ENCODE measurements at regions not wholly inside any gene's neighbourhood (a gene's known extent, or its start where the extent isn't known, plus 50 kb on each side); places are given as distances from the start of the nearest gene placed in this dataset.

GRCh38 chr2:5403392-5403791 is 288.8 kb upstream of the SOX11 start:
- Mint-ChIP-seq H3K27ac (ENCODE audit: low read depth, unreplicated experiment) (no peak overlapping the region), H3K4me1 (ENCODE audit: insufficient read depth, unreplicated experiment) (no peaks in the 10 kb centered on the region), H3K27me3 (ENCODE audit: insufficient read depth, unreplicated experiment) (no peaks in the 10 kb centered on the region), H3K36me3 (ENCODE audit: insufficient read depth, unreplicated experiment) (no peaks in the 10 kb centered on the region), H3K4me3 (ENCODE audit: unreplicated experiment) (no peak overlapping the region), H3K9me3 (ENCODE audit: unreplicated experiment) (no peaks in the 10 kb centered on the region)
- intact Hi-C loops (cut with micrococcal nuclease) = no loop called here
- no peak for TF ChIP-seq CTCF (IDR thresholded peaks at IDR 0.05; ENCODE audit: unreplicated experiment)
- ChIA-PET CTCF (no interaction called here), POLR2A (interaction anchor here (0.7 kb wide), 2 partner anchors 274 to 1240 kb away, joined by 3 read pairs; no protein-coding TSS in a partner anchor)
- no peak for DNase-seq (ENCODE audit: unreplicated experiment)
- no TSS peak for BruUV-seq (replicated peaks)

GRCh38 chr2:5409898-5410381 is 282.2 kb upstream of the SOX11 start:
- H3K27ac Mint-ChIP-seq (ENCODE audit: low read depth, unreplicated experiment) = no peak overlapping the region
- intact Hi-C loops (cut with micrococcal nuclease) = no loop called here
- DNase-seq (ENCODE audit: unreplicated experiment) = no peak
- no peak overlapping the region for H3K4me3 Mint-ChIP-seq (ENCODE audit: unreplicated experiment)
- POLR2A ChIA-PET = no interaction called here
- no peak for TF ChIP-seq CTCF (IDR thresholded peaks at IDR 0.05; ENCODE audit: unreplicated experiment)
- no peaks in the 10 kb centered on the region for H3K4me1 Mint-ChIP-seq (ENCODE audit: insufficient read depth, unreplicated experiment)
- H3K36me3 Mint-ChIP-seq (ENCODE audit: insufficient read depth, unreplicated experiment) = no peaks in the 10 kb centered on the region
- no peaks in the 10 kb centered on the region for H3K27me3 Mint-ChIP-seq (ENCODE audit: insufficient read depth, unreplicated experiment)
- H3K9me3 Mint-ChIP-seq (ENCODE audit: unreplicated experiment) = no peaks in the 10 kb centered on the region
- CTCF ChIA-PET = no interaction called here
- BruUV-seq (replicated peaks) = no TSS peak

GRCh38 chr2:5410991-5411700 is 281.0 kb upstream of the SOX11 start:
- Mint-ChIP-seq H3K36me3 (ENCODE audit: insufficient read depth, unreplicated experiment) (no peaks in the 10 kb centered on the region), H3K4me3 (ENCODE audit: unreplicated experiment) (no peak overlapping the region), H3K9me3 (ENCODE audit: unreplicated experiment) (no peaks in the 10 kb centered on the region), H3K27me3 (ENCODE audit: insufficient read depth, unreplicated experiment) (no peaks in the 10 kb centered on the region), H3K27ac (ENCODE audit: low read depth, unreplicated experiment) (no peak overlapping the region), H3K4me1 (ENCODE audit: insufficient read depth, unreplicated experiment) (no peaks in the 10 kb centered on the region)
- no peak for DNase-seq (ENCODE audit: unreplicated experiment)
- no peak for TF ChIP-seq CTCF (IDR thresholded peaks at IDR 0.05; ENCODE audit: unreplicated experiment)
- intact Hi-C loops (cut with micrococcal nuclease) = no loop called here
- POLR2A ChIA-PET = interaction anchor here (0.7 kb wide), 1 partner anchor 1086 kb away, joined by 3 read pairs; no protein-coding TSS in a partner anchor
- CTCF ChIA-PET = no interaction called here
- BruUV-seq (replicated peaks) = no TSS peak

GRCh38 chr2:5412001-5412400 is 280.2 kb upstream of the SOX11 start:
- no peak for TF ChIP-seq CTCF (IDR thresholded peaks at IDR 0.05; ENCODE audit: unreplicated experiment)
- no peak for DNase-seq (ENCODE audit: unreplicated experiment)
- Mint-ChIP-seq H3K36me3 (ENCODE audit: insufficient read depth, unreplicated experiment) (no peaks in the 10 kb centered on the region), H3K4me3 (ENCODE audit: unreplicated experiment) (no peak overlapping the region), H3K9me3 (ENCODE audit: unreplicated experiment) (no peaks in the 10 kb centered on the region), H3K4me1 (ENCODE audit: insufficient read depth, unreplicated experiment) (no peaks in the 10 kb centered on the region), H3K27me3 (ENCODE audit: insufficient read depth, unreplicated experiment) (no peaks in the 10 kb centered on the region), H3K27ac (ENCODE audit: low read depth, unreplicated experiment) (no peak overlapping the region)
- intact Hi-C loops (cut with micrococcal nuclease) = no loop called here
- ChIA-PET POLR2A (no interaction called here), CTCF (no interaction called here)
- BruUV-seq (replicated peaks) = no TSS peak
